ENCODE measurements at regions not wholly inside any gene's neighbourhood (a gene's known extent, or its start where the extent isn't known, plus 50 kb on each side); places are given as distances from the start of the nearest gene placed in this dataset.
A peak's percentile ranks its signal among the peaks of the same experiment; 100 is the strongest.

DNA sequence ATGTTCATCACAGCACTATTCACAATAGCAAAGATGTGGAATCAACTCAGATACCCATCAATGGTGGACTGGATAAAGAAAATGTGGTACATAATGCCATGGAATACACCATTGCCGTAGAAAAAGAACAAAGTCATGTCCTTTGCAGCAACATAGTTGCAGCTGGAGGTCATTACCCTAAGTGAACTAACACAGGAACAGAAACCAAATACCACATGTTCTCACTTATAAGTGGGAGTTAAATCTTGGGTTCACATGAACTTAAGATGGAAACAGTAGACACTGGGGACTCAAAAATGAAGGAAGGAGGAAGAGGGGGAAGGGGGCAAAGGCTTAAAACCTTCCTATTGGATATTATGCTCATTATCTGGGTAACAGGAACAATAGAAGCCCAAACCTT is 228.1 kb upstream of the RAB6C start:
- no peak for DNase-seq

DNA sequence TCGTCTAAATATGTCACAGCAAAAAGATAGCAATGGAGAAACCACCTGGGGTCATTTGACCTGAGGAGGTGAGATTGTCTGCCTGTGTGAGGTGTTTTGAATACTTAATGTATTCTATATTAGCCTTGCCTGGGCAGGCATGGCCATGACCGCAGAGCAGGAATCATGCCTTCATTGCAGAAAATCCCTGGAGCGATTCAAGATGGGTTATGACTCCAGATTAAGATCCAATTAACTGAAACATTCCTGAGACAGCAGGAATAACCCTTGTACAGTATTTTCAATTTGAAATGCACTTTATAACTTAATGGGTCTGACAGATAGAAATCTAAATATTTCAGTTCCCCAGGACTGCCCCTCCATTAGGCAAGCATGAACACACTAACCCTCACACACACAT is 227.3 kb upstream of the RAB6C start:
- DNase-seq, result no peak

GRCh38 chr2:129752686-129753085 is 226.8 kb upstream of the RAB6C start:
- no peak for DNase-seq

DNA sequence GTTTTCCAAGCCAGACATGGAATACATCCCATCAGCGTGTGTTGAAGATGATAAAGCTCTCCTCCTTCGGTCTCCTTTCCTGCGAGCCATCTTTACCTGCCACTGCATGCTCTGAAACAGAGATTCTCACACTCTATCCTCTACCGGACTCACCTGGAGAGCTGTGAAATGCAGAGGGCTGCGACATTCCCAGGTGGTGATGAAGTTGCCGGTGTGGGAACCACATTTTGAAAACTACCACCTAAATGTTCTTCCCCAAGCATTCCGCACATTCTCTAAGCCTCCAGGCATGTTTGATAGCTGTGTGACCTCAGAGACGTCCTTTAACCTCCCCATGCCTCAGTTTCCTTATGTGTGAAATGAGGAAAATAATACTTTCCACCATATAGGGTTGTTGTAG is 226.2 kb upstream of the RAB6C start:
- no peak for DNase-seq

DNA sequence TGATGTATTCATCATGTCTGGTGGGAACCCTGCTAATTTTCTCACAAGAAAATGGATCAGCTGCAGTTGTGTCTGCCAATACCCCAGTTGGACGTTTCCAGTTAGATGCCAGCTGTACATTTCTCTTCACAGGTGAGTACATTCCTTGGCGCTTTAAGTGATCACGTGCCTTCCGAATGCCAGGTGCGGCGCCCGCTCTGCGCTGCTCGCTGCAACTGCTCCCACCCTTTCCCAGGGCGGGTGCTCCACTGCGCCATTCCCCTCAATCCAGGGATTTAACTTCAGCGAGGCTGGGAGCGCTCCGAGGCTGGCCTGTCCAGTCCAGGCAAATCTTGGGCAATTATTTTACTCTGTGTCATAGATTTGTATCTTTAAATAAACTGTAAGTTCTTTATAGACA is 225.0 kb upstream of the RAB6C start:
- DNase-seq, result no peak

GRCh38 chr2:129754831-129755230 is 224.6 kb upstream of the RAB6C start:
- DNase-seq, result peak; percentile 35

DNA sequence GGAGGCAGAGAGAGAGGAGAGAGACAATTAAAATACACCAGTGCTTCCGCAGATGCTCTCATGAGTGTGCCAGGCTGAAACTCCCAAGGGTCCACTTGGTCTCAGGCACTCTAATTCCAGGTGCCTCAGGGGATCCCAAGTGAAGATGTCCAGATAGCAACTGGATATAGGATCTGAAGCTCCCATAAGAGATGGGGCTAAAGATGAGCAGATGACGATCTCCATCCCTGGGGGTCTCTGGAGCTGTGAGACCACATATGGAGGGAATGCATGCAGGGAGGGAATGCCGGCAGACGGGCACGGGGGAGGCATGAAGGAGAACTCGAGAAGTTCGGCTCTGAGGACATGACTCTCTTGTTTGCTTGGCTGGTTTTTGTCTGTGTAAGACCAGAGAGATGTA is 223.7 kb upstream of the RAB6C start:
- peak; percentile 32 for DNase-seq

- DNase-seq, result no peak
Measured at GRCh38 chr2:129756276-129756675, 223.2 kb upstream of the RAB6C start.

DNA sequence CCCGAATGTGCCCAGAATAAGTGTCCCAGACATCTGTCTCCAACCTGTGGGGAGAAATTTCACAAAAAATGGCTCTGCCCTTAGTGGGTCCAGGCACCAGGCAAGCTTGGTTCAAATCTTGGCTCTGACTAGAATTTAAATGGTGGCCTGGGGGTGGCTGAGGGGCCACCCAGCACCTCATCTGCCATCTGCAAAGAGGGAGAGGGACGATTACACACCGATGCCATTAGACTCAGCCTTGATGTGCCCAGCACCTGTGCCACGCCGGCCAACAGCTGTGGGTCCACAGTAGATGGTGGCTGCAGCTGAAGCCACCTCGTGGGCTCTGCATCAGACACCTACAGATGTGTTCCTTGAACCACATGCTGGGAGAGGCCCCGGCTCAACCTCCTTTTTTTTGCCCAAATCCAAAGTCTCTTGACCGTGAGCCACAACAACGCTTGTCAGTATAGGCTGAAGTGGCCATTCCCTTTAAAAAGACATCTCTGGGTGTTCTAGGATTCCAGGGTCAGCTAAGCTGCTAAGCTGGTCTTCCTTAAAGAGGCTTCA is 222.0 kb upstream of the RAB6C start:
- DNase-seq, result no peak

GRCh38 chr2:129757915-129758783 is 221.3 kb upstream of the RAB6C start:
- no peak for DNase-seq

GRCh38 chr2:129758784-129759471 is 220.5 kb upstream of the RAB6C start:
- peak; percentile 46 for DNase-seq

DNA sequence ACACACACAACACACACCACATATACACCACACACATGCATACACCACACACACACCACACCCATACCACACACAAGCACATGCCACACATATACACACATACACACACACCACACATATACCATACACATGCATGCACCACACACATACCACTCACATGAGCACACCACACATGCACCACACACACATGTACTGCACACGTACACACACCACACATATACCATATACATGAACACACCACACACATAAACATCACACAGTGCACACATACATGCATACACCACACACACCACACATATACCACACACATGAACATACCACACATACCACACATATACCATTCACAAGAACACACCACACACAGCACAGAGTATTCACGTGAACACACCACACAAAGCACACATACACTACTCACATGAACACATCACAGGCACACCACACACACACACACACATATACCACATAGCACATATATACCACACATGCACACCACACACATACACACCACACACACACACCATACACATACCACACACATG is 219.9 kb upstream of the RAB6C start:
- no peak for DNase-seq

GRCh38 chr2:129760669-129761068 is 218.8 kb upstream of the RAB6C start:
- DNase-seq, result peak; percentile 46

- peak; percentile 43 for DNase-seq
Measured at GRCh38 chr2:129761569-129762021, 217.9 kb upstream of the RAB6C start.

DNA sequence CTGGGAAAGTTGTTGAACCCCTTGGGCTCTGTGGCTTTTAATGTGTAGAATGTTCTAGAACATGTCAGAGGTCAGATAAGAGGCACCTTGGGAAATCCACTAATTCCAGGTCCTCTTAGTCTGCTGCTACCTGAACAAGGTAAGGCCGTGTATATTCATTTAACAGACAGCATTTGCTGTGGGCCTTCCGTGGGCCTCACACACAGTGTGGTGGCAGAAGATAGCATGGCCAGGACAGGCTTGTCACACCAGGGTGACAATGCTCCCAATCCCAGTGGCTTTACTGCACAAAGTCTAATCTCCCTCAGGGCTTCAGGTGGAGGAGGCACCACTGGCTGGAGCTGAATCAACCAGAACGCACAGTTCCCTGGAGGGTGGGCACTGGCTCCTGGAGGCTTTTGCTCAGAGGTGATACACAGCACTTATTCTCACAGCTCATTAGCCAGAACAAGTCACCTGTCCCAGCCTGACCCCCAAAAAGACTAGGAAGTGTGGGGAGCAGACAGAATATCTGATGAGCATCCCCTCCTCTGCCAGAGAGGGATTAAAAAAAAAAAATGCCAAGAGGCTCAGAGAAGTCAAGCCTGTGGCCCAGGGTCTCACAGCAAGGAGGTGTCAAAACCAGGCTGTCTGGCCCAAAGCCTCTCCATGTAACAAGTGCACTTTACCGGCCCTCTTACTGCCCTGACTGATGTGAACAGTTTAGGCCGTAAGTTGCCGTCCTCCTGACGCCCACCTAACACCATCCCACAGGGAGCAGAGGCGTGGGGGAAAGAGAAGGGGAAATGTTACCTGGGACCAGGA is 216.9 kb upstream of the RAB6C start:
- DNase-seq, result peak; percentile 32

DNA sequence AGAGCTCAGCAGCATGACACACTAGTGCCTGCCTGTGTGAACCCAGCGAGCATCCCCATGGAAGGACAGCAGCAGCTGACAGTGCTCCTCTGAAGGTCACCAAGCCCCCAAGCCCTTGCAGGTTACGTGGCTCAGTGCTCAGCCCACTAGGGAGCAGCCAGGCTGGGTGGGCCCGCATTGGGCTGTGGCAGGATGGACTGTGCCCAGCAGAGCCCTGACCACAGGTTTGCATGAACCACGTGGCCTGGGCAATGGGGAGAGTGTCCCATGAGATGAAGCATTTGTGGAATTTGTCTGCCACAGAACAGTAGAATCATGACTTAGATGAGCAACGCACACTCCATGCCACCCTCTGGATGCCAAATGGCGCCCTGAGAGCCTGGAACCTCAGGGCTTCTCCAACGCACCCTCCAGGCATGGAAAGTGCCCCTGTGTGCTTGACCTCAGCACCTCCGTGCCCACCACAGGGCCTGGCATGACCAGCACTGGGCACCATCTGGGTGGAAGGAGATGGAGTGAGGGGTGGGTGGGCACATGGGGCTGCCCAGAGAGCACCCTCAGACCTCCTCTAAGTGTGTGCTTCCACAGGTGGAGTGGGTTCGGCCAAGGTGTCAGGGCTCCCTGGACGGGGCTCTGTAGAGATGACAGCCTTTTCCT is 216.1 kb upstream of the RAB6C start:
- no peak for DNase-seq

DNA sequence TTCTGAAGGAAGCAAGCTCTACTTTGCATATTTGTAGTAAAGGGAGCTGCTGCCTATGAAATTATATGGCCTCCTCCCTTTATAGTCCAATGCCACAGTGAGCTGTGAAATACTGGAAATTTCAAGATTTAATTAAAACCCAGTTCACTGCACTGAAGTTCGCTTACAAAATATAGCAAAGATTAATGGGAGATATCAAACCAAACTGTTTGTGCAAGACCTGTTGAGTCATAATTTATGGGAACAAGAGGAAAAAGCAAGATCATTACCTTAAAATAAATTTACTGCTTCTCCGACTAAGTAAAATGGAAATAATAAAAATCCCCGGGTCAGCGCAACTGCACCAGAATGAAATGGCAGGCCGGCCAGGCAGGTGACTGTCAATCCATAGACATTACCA is 215.5 kb upstream of the RAB6C start:
- no peak for DNase-seq

GRCh38 chr2:129764376-129765325 is 214.8 kb upstream of the RAB6C start:
- DNase-seq, result peak; percentile 42

DNA sequence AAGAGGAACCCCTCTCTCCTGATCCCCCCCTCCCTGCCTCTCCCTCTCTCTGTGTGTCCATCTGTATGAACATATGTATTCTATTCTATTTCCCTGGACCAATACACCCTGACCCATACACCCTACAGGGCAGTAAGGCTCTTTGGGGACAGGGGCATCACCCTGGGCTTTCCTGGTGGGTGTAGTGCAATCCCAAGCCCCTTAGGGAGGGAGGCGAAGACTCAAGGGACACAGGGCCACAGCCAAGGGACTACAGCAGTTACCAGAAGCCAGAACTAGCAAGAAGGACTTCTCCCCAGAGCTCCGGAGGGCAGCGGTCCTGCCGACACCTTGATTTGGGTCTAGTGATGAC is 214.2 kb upstream of the RAB6C start:
- DNase-seq, result no peak

- peak; percentile 32 for DNase-seq
Measured at GRCh38 chr2:129765678-129766351, 213.7 kb upstream of the RAB6C start.

Data from activated CD8-positive, alpha-beta memory T cell treated with anti-CD3 and anti-CD28 coated beads for 24 hours (primary cell).